ENCODE measurements at regions not wholly inside any gene's neighbourhood (a gene's known extent, or its start where the extent isn't known, plus 50 kb on each side); places are given as distances from the start of the nearest gene placed in this dataset.

DNA sequence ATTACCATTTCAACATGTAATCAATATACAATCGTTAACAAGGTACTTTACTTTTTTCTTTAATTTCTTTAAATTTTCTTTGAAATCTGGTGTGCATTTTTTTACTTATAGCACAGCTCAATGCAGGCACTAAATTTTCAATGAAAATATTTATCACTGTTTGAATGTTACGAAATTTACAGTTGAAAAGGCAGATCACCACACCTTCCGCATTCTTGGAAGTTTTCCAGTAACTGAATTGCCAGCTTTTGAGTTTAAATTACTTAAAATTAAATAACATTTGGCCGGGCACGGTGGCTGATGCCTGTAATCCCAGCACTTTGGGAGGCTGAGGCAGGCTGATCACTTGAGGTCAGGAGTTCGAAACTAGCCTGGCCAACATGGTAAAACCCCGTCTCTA lies 309.9 kb downstream of the BMP7 start:
- Histone ChIP-seq H3K27ac (ENCODE audit: low read depth, low read length) (no peak overlapping the region), H3K27me3 (ENCODE audit: control insufficient read depth, insufficient read depth, low read length) (no peaks in the 10 kb centered on the region), H3K9me3 (ENCODE audit: control insufficient read depth, insufficient read depth, low read length) (peaks cover 5% of the 10 kb centered on the region; the same call in 1 of the 2 replicates), H3K4me3 (ENCODE audit: low read depth, low read length) (no peak overlapping the region)
- ChIA-PET CTCF (no interaction called here), POLR2A (no interaction called here)
- TF ChIP-seq, protein P1, sequence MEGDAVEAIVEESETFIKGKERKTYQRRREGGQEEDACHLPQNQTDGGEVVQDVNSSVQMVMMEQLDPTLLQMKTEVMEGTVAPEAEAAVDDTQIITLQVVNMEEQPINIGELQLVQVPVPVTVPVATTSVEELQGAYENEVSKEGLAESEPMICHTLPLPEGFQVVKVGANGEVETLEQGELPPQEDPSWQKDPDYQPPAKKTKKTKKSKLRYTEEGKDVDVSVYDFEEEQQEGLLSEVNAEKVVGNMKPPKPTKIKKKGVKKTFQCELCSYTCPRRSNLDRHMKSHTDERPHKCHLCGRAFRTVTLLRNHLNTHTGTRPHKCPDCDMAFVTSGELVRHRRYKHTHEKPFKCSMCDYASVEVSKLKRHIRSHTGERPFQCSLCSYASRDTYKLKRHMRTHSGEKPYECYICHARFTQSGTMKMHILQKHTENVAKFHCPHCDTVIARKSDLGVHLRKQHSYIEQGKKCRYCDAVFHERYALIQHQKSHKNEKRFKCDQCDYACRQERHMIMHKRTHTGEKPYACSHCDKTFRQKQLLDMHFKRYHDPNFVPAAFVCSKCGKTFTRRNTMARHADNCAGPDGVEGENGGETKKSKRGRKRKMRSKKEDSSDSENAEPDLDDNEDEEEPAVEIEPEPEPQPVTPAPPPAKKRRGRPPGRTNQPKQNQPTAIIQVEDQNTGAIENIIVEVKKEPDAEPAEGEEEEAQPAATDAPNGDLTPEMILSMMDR (IDR thresholded peaks at IDR 0.05; ENCODE audit: low read depth, low read length), result no peak
- no peak for DNase-seq (ENCODE audit: low read depth, low spot score)

DNA sequence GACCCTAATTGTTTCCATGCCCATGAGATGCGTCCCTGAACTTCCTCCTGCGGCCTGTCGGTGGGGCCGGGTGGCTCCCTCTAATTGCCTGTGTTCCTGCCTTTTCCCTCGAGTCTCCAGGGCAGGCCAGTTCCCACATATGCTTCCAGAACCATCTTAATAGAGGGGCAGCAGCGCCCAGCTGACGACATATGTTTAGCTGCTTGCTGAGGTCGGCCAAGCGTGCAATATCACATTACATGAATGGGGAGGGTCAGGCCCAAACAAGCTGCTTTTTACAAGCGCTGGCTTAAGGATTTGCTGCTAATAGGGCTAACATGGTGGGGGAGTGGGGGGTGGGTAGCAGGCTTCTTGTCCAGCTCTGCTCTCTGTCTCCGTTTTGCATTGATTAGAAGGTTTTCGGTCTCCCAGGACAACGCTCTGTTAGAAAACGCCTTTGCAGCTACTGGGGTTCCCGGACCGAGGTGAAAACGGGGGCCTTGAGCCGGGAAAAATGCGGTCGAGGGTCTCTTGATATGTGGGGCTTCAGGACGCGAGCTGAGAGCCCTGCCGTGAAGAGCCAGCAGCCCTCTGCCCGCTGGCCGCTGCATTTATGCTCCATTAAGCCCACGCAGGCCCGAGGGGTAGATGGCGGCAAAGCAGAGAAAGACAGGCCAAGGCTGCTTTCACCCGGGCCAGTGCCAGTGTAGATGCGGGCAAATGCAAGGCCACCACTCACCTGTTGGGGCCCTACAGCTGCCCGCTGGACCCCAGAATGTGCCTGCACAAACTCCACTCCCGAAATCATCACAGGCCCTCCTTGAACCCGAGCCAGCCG lies 308.5 kb downstream of the BMP7 start:
- CTCF ChIA-PET, result no interaction called here
- POLR2A ChIA-PET, result no interaction called here
- H3K4me3 ChIP-seq (ENCODE audit: low read depth, low read length), result no peak overlapping the region
- no peaks in the 10 kb centered on the region for H3K27me3 ChIP-seq (ENCODE audit: control insufficient read depth, insufficient read depth, low read length)
- TF ChIP-seq, protein P1 (IDR thresholded peaks at IDR 0.05; ENCODE audit: low read depth, low read length), result no peak
- DNase-seq (ENCODE audit: low read depth, low spot score), result no peak
- H3K9me3 ChIP-seq (ENCODE audit: control insufficient read depth, insufficient read depth, low read length), result peaks cover 5% of the 10 kb centered on the region; the same call in 1 of the 2 replicates
- H3K27ac ChIP-seq (ENCODE audit: low read depth, low read length), result no peak overlapping the region

DNA sequence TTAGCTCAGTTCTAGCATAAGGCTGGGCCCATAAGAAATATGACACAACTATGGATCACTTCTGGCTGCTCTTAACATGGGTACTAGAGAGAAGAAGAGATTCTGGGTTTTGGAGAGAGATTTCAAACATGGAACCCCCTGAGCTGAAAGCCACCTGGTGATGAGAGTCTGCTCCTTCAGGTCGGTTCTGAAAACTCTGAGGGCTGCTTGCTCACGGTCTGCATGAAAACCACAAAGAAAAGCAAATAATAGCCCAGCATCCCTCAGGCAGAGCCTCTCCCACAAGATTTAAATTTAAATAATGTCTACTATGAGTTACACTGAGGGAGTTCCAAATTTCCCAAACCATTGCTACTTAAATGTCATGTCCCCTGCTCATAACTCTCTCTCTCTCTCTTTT lies 301.5 kb downstream of the BMP7 start:
- Histone ChIP-seq H3K27me3 (ENCODE audit: control insufficient read depth, insufficient read depth, low read length) (no peaks in the 10 kb centered on the region), H3K27ac (ENCODE audit: low read depth, low read length) (no peak overlapping the region), H3K9me3 (ENCODE audit: control insufficient read depth, insufficient read depth, low read length) (no peaks in the 10 kb centered on the region), H3K4me3 (ENCODE audit: low read depth, low read length) (no peak overlapping the region)
- no peak for DNase-seq (ENCODE audit: low read depth, low spot score)
- CTCF ChIA-PET, result interaction anchor here (0.5 kb wide), 1 partner anchor 9 kb away, joined by 3 read pairs; no protein-coding TSS in a partner anchor
- TF ChIP-seq, protein P1 (IDR thresholded peaks at IDR 0.05; ENCODE audit: low read depth, low read length), result no peak
- POLR2A ChIA-PET, result no interaction called here

- CTCF ChIA-PET, result no interaction called here
- POLR2A ChIA-PET, result no interaction called here
- no peak for DNase-seq (ENCODE audit: low read depth, low spot score)
- Histone ChIP-seq H3K9me3 (ENCODE audit: control insufficient read depth, insufficient read depth, low read length) (no peaks in the 10 kb centered on the region), H3K27ac (ENCODE audit: low read depth, low read length) (no peak overlapping the region), H3K4me3 (ENCODE audit: low read depth, low read length) (no peak overlapping the region), H3K27me3 (ENCODE audit: control insufficient read depth, insufficient read depth, low read length) (peaks cover 2% of the 10 kb centered on the region)
- TF ChIP-seq, protein P1 (IDR thresholded peaks at IDR 0.05; ENCODE audit: low read depth, low read length), result no peak
These were observed 298.5 kb downstream of the BMP7 start for GRCh38 chr20:56967916-56968315.

DNA sequence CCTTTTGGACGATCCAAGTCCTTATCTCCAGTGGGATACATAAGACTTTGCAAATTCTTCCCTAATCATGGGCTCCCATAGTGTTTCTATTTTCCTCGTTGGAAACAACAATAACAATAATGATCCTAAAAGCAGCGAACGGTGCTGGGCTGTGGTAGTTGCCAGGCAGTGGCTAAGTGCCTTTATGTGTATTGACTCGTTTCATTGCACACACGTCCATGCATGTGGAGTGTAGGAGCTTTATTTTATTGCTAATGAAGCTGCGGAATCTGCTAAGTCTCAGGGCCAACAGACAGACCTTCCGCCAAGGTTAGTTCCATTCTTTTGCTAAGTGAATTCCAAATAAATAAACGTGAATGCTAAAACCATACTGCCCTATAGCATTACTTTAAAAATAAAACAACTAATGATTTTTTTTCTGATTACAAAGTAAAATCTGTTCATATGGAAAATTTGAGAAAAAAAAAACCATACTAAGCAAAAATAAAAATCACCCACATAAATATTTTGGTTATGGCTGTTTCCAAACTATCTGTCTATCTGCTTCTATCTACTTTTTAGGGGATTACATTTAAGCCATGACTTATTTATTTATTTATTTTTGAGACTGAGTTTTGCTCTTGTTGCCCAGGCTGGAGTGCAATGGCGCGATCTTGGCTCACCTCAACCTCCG lies 297.9 kb downstream of the BMP7 start:
- no peak overlapping the region for H3K4me3 ChIP-seq (ENCODE audit: low read depth, low read length)
- no peaks in the 10 kb centered on the region for H3K9me3 ChIP-seq (ENCODE audit: control insufficient read depth, insufficient read depth, low read length)
- CTCF ChIA-PET, result interaction anchor here (0.6 kb wide), 1 partner anchor 686 kb away, joined by 3 read pairs; no protein-coding TSS in a partner anchor
- TF ChIP-seq, protein P1 (IDR thresholded peaks at IDR 0.05; ENCODE audit: low read depth, low read length), result no peak
- H3K27me3 ChIP-seq (ENCODE audit: control insufficient read depth, insufficient read depth, low read length), result peaks cover 2% of the 10 kb centered on the region
- no peak for DNase-seq (ENCODE audit: low read depth, low spot score)
- no peak overlapping the region for H3K27ac ChIP-seq (ENCODE audit: low read depth, low read length)
- POLR2A ChIA-PET, result no interaction called here

Measured in AG04450 (cell line).